ENCODE measurements at regions not wholly inside any gene's neighbourhood (a gene's known extent, or its start where the extent isn't known, plus 50 kb on each side); places are given as distances from the start of the nearest gene placed in this dataset.

- no peak for TF ChIP-seq CTCF (conservative IDR thresholded peaks at IDR 0.05; ENCODE audit: low read depth, low read length)
- no peak overlapping the region for H3K4me3 ChIP-seq (ENCODE audit: low read depth, low read length)
- DNase-seq (ENCODE audit: low read depth), result no peak
Observed at GRCh38 chr10:61841338-61841875, 60.1 kb upstream of the ARID5B start.

- no peak overlapping the region for H3K4me3 ChIP-seq (ENCODE audit: low read depth, low read length)
- peak; percentile 66 for DNase-seq (ENCODE audit: low read depth)
- TF ChIP-seq CTCF (conservative IDR thresholded peaks at IDR 0.05; ENCODE audit: low read depth, low read length), result no peak
Observed at GRCh38 chr10:61842755-61843497, 58.6 kb upstream of the ARID5B start.

GRCh38 chr10:61844116-61844822, 57.2 kb upstream of the ARID5B start:
- no peak for DNase-seq (ENCODE audit: low read depth)
- TF ChIP-seq CTCF (conservative IDR thresholded peaks at IDR 0.05; ENCODE audit: low read depth, low read length), result no peak
- no peak overlapping the region for H3K4me3 ChIP-seq (ENCODE audit: low read depth, low read length)

- TF ChIP-seq CTCF (conservative IDR thresholded peaks at IDR 0.05; ENCODE audit: low read depth, low read length), result no peak
- no peak overlapping the region for H3K4me3 ChIP-seq (ENCODE audit: low read depth, low read length)
- peak; percentile 20 for DNase-seq (ENCODE audit: low read depth)
Observed at GRCh38 chr10:61845196-61845949, 56.1 kb upstream of the ARID5B start.

GRCh38 chr10:61845950-61846268, 55.6 kb upstream of the ARID5B start:
- no peak overlapping the region for H3K4me3 ChIP-seq (ENCODE audit: low read depth, low read length)
- no peak for TF ChIP-seq CTCF (conservative IDR thresholded peaks at IDR 0.05; ENCODE audit: low read depth, low read length)
- DNase-seq (ENCODE audit: low read depth), result no peak

GRCh38 chr10:61846370-61847031, 55.0 kb upstream of the ARID5B start:
- H3K4me3 ChIP-seq (ENCODE audit: low read depth, low read length), result no peak overlapping the region
- no peak for TF ChIP-seq CTCF (conservative IDR thresholded peaks at IDR 0.05; ENCODE audit: low read depth, low read length)
- no peak for DNase-seq (ENCODE audit: low read depth)

Data from epithelial cell of proximal tubule (primary cell).